ENCODE measurements at regions not wholly inside any gene's neighbourhood (a gene's known extent, or its start where the extent isn't known, plus 50 kb on each side); places are given as distances from the start of the nearest gene placed in this dataset.

- ChIA-PET POLR2A (no interaction called here), CTCF (ENCODE audit: low intra/inter-chr PET ratio) (no interaction called here)
- Histone ChIP-seq H3K9me1 (ENCODE audit: control insufficient read depth, insufficient read depth, low read length) (no peaks in the 10 kb centered on the region), H3K9ac (ENCODE audit: insufficient read depth in 1 of 2, low read depth in 2 of 2, low read length in 2 of 2) (no peak overlapping the region), H2AFZ (ENCODE audit: low read depth, low read length) (no peak overlapping the region), H3K27ac (ENCODE audit: extremely low read depth, low read depth, low read length) (no peak overlapping the region), H3K36me3 (ENCODE audit: control insufficient read depth, insufficient read depth, low read length) (no peaks in the 10 kb centered on the region), H3K9me3 (replicated peaks; ENCODE audit: control insufficient read depth, insufficient read depth, low read depth, low read length) (no peaks in the 10 kb centered on the region), H3K4me3 (no peak overlapping the region), H3K79me2 (ENCODE audit: control insufficient read depth, insufficient read depth, low read length) (no peaks in the 10 kb centered on the region), H3K4me2 (ENCODE audit: insufficient read depth, low read length) (no peak overlapping the region), H4K20me1 (replicated peaks; ENCODE audit: control insufficient read depth, insufficient read depth, low read length) (no peaks in the 10 kb centered on the region), H3K4me1 (replicated peaks in 1 of 2; ENCODE audit: control insufficient read depth in 2 of 2, insufficient read depth in 2 of 2, low read length in 2 of 2) (no peaks in the 10 kb centered on the region), H3K27me3 (ENCODE audit: control insufficient read depth in 2 of 2, insufficient read depth in 2 of 2, low read length in 2 of 2) (no peaks in the 10 kb centered on the region)
- ATAC-seq (no peak), DNase-seq (ENCODE audit: extremely low read depth in 1 of 4, low spot score in 3 of 4) (no peak), FAIRE-seq (no peak)
- in situ Hi-C loops (cut with MboI) = no loop called here
- BruUV-seq (replicated peaks) = no TSS peak
- no peak for TF ChIP-seq RCOR1 (IDR thresholded peaks at IDR 0.05; ENCODE audit: borderline replicate concordance in 1 of 2, low read depth in 2 of 2, low read length in 2 of 2)
- intact Hi-C loops (cut with micrococcal nuclease) = loop anchor here (10.0 kb wide), 1 partner anchor 655 kb away; no protein-coding TSS in a partner anchor
Observed at GRCh38 chr10:16119445-16119844, 259.1 kb upstream of the MINDY3 start.

- TF ChIP-seq HCFC1 (IDR thresholded peaks at IDR 0.05; ENCODE audit: low read depth, low read length) (0 out of 2 replicates have a peak, but pooled peaks have one; percentile 20), FOXK1 (CRISPR knock-in tag; IDR thresholded peaks at IDR 0.05; ENCODE audit: borderline replicate concordance) (no peak)
- Histone ChIP-seq H3K36me3 (ENCODE audit: control insufficient read depth, insufficient read depth, low read length) (no peaks in the 10 kb centered on the region), H4K20me1 (replicated peaks; ENCODE audit: control insufficient read depth, insufficient read depth, low read length) (no peaks in the 10 kb centered on the region), H3K9me1 (ENCODE audit: control insufficient read depth, insufficient read depth, low read length) (no peaks in the 10 kb centered on the region), H3K4me1 (replicated peaks in 1 of 2; ENCODE audit: control insufficient read depth in 2 of 2, insufficient read depth in 2 of 2, low read length in 2 of 2) (no peaks in the 10 kb centered on the region), H3K79me2 (ENCODE audit: control insufficient read depth, insufficient read depth, low read length) (no peaks in the 10 kb centered on the region), H3K9me3 (replicated peaks; ENCODE audit: control insufficient read depth, insufficient read depth, low read depth, low read length) (no peaks in the 10 kb centered on the region), H3K4me2 (ENCODE audit: insufficient read depth, low read length) (no peak overlapping the region), H3K27ac (ENCODE audit: extremely low read depth, low read depth, low read length) (no peak overlapping the region), H2AFZ (ENCODE audit: low read depth, low read length) (no peak overlapping the region), H3K9ac (ENCODE audit: insufficient read depth in 1 of 2, low read depth in 2 of 2, low read length in 2 of 2) (no peak overlapping the region), H3K27me3 (ENCODE audit: control insufficient read depth in 2 of 2, insufficient read depth in 2 of 2, low read length in 2 of 2) (no peaks in the 10 kb centered on the region), H3K4me3 (no peak overlapping the region)
- no peak for FAIRE-seq
- POLR2A ChIA-PET = no interaction called here
- WGBS (ENCODE audit: insufficient coverage, low coverage, missing lambda C conversion rate) = 0% methylated on average over 3 of the region's 3 CpGs
- no peak for ATAC-seq
- DNase-seq (ENCODE audit: extremely low read depth in 1 of 4, low spot score in 3 of 4) = no peak
- CTCF ChIA-PET (ENCODE audit: low intra/inter-chr PET ratio) = no interaction called here
- intact Hi-C loops (cut with micrococcal nuclease) = no loop called here
- no TSS peak for BruUV-seq (replicated peaks)
- in situ Hi-C loops (cut with MboI) = no loop called here
Observed at GRCh38 chr10:16120563-16120962, 260.3 kb upstream of the MINDY3 start.
